ENCODE measurements at regions not wholly inside any gene's neighbourhood (a gene's known extent, or its start where the extent isn't known, plus 50 kb on each side); places are given as distances from the start of the nearest gene placed in this dataset.

DNA sequence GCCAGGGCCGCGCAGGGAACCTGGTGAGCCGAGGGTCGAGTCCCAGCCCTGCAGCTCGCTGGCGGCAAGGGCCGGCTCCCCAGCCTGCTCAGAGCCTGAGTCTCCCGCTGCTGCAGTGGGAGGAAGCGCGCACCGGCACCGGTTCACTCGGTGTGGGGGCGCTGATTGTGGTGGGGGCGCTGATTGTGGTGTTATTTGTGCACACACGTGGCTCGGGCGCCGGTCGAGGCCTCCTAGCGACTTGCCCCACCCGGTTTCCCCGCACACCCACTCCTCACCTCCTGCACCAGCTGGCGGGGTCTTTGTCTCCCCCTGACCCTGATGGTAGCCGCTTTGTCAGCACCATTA lies 266.7 kb downstream of the NSG2 start:
- no peak for DNase-seq (ENCODE audit: low spot score in 2 of 2)
- 19 to 50% methylated on average over 7 to 15 of the region's 25 CpGs for WGBS, 2 donors
- H3K27ac ChIP-seq = no peak overlapping the region
- H3K9me3 ChIP-seq = no peaks in the 10 kb centered on the region
- H3K27me3 ChIP-seq = peaks cover 0 to 8% of the 10 kb centered on the region in 2 donors
- TF ChIP-seq, protein P1, sequence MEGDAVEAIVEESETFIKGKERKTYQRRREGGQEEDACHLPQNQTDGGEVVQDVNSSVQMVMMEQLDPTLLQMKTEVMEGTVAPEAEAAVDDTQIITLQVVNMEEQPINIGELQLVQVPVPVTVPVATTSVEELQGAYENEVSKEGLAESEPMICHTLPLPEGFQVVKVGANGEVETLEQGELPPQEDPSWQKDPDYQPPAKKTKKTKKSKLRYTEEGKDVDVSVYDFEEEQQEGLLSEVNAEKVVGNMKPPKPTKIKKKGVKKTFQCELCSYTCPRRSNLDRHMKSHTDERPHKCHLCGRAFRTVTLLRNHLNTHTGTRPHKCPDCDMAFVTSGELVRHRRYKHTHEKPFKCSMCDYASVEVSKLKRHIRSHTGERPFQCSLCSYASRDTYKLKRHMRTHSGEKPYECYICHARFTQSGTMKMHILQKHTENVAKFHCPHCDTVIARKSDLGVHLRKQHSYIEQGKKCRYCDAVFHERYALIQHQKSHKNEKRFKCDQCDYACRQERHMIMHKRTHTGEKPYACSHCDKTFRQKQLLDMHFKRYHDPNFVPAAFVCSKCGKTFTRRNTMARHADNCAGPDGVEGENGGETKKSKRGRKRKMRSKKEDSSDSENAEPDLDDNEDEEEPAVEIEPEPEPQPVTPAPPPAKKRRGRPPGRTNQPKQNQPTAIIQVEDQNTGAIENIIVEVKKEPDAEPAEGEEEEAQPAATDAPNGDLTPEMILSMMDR (IDR thresholded peaks at IDR 0.05) = peak in 1 of 5 experiments; percentile 30
- TF ChIP-seq POLR2A (IDR thresholded peaks at IDR 0.05) (no peak), EP300 (IDR thresholded peaks at IDR 0.05) (no peak)
- H3K36me3 ChIP-seq = no peaks in the 10 kb centered on the region
- H3K4me3 ChIP-seq = peak overlapping the region in 3 of 4 donors; percentile 26 to 54 (median 38)
- peaks cover 0 to 19% (median 2%) of the 10 kb centered on the region in 4 donors for H3K4me1 ChIP-seq

DNA sequence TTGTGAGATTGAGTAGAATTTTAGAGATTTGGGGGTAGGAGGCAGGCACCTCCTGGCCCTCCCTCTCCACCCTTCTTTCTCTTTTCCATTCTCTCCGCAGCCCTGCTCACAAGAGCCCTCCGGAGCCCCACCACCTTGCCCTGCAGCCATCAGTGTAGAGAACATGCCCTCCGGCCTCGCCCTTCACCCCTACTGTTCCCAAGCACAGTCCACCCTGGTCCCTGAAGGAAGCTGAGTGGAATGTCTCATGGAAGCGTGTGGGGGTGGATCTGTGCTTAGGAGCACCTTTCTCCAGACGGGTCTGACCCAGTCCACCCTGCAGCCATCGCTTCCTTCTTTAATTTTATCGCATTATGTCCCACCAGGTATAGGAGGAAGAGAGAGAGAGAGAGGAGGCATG lies 267.1 kb downstream of the NSG2 start:
- H3K4me3 ChIP-seq = no peak overlapping the region
- no peaks in the 10 kb centered on the region for H3K9me3 ChIP-seq
- H3K27me3 ChIP-seq = peaks cover 0 to 8% of the 10 kb centered on the region in 2 donors
- peaks cover 0 to 22% (median 2%) of the 10 kb centered on the region in 4 donors for H3K4me1 ChIP-seq
- WGBS, 2 donors = 86 to 87% methylated on average over 8 of the region's 8 CpGs
- TF ChIP-seq, protein P1 (IDR thresholded peaks at IDR 0.05) = no peak
- no peak for TF ChIP-seq POLR2A (IDR thresholded peaks at IDR 0.05)
- TF ChIP-seq EP300 (IDR thresholded peaks at IDR 0.05) = no peak
- no peak for DNase-seq (ENCODE audit: low spot score in 2 of 2)
- no peak overlapping the region for H3K27ac ChIP-seq
- H3K36me3 ChIP-seq = no peaks in the 10 kb centered on the region

DNA sequence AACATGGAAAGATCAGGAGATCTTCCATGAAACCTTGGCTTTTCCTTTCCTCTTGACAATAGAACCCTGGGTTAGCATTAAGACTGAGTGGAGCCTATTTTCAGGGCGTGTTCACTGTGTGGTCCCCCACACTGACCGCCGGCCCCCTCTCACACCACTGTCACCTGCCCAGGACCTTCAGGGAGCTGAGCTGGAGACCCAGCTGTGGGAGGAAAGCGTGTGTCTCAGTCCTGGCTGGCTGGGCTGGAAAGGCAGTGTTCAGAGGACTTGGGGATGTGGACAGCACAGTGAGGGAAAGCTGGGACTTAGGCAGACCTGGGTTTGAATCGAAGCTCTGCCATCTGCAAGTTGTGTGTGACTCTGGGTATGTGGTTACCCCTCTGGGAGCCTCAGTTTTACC lies 268.1 kb downstream of the NSG2 start:
- WGBS, 2 donors = 89 to 94% methylated on average over 5 of the region's 5 CpGs
- peaks cover 0 to 8% of the 10 kb centered on the region in 2 donors for H3K27me3 ChIP-seq
- no peaks in the 10 kb centered on the region for H3K36me3 ChIP-seq
- no peak overlapping the region for H3K27ac ChIP-seq
- H3K4me1 ChIP-seq = peaks cover 0 to 24% (median 2%) of the 10 kb centered on the region in 4 donors
- no peak overlapping the region for H3K4me3 ChIP-seq
- H3K9me3 ChIP-seq = no peaks in the 10 kb centered on the region
- TF ChIP-seq, protein P1 (IDR thresholded peaks at IDR 0.05) = no peak
- TF ChIP-seq EP300 (IDR thresholded peaks at IDR 0.05) (no peak), POLR2A (IDR thresholded peaks at IDR 0.05) (no peak)
- no peak for DNase-seq (ENCODE audit: low spot score in 2 of 2)

DNA sequence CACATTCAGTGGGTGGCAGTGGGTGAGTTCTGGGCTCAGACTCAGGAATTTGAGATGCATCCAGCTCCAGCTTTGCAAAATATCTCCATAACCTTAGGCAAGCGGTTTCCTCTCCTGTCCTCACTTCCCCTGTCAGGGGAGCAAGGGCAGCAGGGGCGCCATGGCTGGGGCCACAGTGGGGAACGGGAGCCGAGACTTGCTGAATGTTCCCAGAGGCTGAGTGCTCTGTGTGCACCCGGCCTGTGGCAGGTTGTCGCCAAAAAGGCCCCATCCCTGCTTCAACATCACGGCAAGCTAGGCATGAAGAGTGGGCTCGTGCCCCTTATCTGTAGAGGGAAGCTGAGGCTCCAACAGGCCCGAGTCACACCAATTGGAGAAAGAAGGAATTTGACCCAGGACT lies 268.8 kb downstream of the NSG2 start:
- 60 to 71% methylated on average over 7 to 8 of the region's 9 CpGs for WGBS, 2 donors
- no peak for TF ChIP-seq POLR2A (IDR thresholded peaks at IDR 0.05)
- TF ChIP-seq, protein P1 (IDR thresholded peaks at IDR 0.05) = no peak
- no peak for TF ChIP-seq EP300 (IDR thresholded peaks at IDR 0.05)
- Histone ChIP-seq H3K4me3 (no peak overlapping the region), H3K36me3 (no peaks in the 10 kb centered on the region), H3K9me3 (no peaks in the 10 kb centered on the region), H3K27me3 (peaks cover 0 to 8% of the 10 kb centered on the region in 2 donors), H3K27ac (no peak overlapping the region), H3K4me1 (peaks cover 0 to 24% (median 2%) of the 10 kb centered on the region in 4 donors)
- DNase-seq (ENCODE audit: low spot score in 2 of 2) = no peak

DNA sequence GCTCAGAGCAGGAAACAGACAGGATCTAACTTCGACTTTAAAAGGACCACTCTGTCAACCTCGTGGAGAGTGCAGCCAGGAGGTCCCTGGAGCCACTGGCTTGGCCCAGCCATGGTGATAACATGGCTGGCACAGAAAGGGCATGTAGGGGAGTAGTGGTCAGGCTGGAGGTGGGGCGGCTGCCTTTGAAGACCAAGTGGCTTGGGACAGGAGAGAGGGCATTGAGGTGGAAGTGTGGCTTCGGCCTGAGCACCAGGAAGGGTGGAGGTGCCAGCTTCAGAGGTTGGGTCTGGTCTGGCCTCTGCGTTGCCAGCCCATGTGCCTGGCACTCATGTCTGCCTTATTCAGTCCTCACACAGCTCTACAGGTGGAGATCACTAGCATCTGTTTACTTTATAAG lies 270.0 kb downstream of the NSG2 start:
- no peak overlapping the region for H3K4me3 ChIP-seq
- H3K36me3 ChIP-seq = no peaks in the 10 kb centered on the region
- WGBS, 2 donors = 70 to 77% methylated on average over 5 of the region's 5 CpGs
- H3K27ac ChIP-seq = no peak overlapping the region
- DNase-seq (ENCODE audit: low spot score in 2 of 2) = no peak
- no peaks in the 10 kb centered on the region for H3K9me3 ChIP-seq
- TF ChIP-seq, protein P1 (IDR thresholded peaks at IDR 0.05) = no peak
- TF ChIP-seq EP300 (IDR thresholded peaks at IDR 0.05) (no peak), POLR2A (IDR thresholded peaks at IDR 0.05) (no peak)
- H3K27me3 ChIP-seq = peaks cover 0 to 8% of the 10 kb centered on the region in 2 donors
- peaks cover 0 to 24% (median 2%) of the 10 kb centered on the region in 4 donors for H3K4me1 ChIP-seq

Measured in tibial nerve (tissue), 4 donors.